Stimulated activated CD8-positive, alpha-beta memory T cell treated with anti-CD3 and anti-CD28 coated beads, Interleukin-7, amount 100 ng/mL, for 48 hours (primary cell): ENCODE measurements at regions not wholly inside any gene's neighbourhood (a gene's known extent, or its start where the extent isn't known, plus 50 kb on each side); places are given as distances from the start of the nearest gene placed in this dataset.
"Not testable (repeated sequence)": the region's sequence is repeated elsewhere in the genome, so short reads cannot be mapped to it uniquely, and the experiment has no call there.

ENCODE experiments used
- DNase-seq, 2 donors: peaks; one replicate each; pipeline ENCODE4 v3.0.0-alpha.2; 2020; ENCODE audit warnings: low read depth in 1 of 2; ENCODE audit errors: extremely low read depth in 1 of 2

DNA sequence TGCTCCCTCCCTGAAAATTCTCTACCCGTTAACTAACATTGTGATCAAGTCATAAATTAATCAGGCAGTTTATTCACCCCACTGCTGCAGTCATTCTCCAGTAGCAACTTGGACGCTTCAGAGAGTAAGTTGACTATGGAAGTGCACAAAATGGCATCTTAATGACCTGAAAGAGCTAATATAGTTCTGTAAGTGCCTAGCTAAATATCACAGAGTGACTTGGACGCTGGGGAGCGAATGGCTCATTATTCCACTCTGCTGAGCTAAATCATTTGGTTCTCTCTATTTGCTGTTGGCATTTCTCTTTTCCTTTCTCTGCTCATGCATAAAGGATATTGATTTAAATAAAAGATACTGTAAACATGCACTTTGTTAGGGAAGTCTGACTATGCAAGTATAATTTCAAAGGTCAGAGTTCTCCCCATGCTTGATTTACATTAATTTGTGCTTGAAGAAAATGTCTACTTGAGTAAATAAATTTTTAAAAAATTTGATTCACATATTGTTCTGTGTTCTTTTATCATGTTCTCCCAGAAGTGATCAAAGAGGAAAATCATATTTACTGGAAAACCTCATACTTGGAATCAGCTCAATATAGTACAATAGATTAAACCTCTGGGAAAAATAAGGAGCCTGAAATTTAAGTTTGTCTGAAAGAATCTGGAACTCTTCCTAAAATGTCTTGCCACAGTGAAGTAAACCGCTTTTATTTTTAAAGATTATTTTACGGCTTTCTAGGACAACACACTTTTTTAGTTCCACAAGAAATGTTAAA lies 169.5 kb upstream of the HAPLN1 start:
- no peak for DNase-seq

DNA sequence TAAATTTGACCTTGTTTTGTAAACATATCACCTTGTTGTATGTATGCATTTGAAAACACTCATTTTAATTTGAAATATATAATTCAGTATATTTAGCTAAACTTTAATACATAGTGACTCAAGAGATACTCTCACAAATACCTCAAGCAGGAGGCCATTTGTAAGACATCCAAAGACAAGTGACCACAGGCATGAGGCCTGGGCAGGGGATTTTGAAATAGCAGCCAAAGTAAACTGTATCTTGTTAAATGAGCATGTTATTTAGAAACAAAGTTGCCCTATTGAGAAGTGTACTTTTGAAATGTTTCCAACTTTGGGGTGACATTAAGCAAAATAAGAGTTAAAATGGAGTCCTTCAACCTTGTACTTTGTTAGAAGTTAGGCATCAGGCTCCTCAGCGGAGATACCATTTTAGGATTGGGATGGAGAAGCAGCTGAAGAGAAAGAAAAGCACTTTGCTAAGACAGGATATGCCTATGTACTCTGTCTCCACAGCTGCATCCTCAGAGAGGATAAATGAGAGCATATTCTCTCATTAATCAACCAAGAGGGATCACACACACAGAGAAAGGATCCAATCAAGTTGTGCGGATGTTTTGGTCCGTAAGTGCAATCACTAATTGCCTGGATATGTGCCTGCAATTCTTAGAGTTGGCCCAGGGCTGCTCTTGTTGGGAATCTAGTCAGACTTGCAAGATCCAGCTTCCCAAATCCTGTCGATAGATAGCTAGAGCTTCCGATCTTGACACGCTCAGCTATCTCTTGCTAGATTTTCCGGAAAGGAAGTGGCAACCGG lies 157.5 kb upstream of the HAPLN1 start:
- DNase-seq, result no peak

DNA sequence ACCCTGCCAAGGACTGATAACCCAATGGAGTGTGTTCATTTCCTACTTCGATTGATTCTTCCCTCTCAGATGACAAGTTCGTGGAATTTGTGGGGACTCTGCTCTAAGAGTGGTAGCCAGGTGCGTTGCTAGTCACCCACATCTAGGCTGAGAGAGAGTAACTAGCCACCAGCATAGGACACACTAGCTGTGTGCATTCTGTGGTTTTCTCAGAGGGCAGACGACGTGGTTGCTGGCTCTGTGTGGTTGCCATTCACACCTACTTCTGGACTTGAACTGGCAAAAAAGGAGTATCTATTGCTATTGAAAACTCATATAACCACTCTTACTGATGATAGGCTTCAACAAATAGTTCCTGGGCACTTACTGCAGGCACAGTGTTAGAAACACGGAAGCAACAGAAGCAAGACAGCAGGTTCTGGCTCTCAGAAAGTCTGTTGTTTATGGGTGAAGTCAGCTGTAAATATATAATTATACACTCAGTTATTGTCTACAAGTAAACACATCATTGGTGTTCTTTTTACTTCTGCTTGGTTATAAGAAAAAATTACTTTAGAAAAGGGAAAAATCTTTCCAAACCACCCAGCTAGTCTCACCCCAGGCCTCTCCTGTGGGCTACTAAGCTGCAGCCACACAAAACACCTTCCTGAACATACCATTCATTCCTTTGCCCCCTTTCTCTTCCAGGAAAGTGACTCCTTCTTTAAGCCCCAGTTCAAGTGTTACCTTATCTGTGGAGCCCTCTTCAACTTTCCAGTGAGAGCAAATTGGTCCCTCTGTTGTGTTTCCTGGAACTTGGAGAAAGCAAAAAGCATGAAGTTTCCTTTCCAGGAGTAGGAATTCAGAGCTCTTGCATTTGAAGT lies 151.1 kb upstream of the HAPLN1 start:
- no peak for DNase-seq

DNA sequence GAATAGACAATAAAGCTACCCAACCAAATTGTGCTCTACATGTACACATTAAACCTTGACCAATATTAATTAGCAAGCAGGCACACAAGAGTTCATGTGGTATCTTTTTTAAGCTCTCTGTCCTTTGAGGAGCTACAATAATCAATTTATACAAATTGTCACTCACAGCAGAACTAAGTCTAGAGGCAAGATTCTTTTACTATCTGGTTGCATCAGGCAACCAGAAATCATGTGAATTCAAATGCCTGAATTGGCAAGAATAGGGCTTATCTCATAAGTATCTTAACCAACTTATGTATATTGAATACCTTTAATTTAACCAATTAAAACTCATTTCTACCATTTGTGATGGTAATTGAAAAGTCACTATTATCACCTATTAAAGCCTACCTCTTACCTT lies 145.5 kb upstream of the HAPLN1 start:
- DNase-seq, result no peak

DNA sequence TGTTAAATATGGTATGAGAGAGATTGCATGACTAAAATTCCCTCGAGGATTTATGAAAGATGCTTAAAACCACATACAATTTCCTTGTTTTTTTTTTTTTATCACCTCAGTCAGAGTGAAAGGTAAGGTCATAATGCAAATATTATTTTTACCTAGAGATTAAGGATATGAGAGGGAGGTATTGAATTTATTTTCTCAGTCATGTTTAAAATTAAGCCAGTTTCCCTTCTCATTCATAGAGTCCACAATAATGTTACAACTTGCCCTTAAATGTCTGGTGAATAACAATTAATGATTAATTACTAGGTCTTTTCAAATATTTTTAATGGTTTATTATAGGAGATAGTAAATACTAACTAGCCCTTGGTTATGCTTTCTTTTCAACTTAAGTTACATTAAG lies 144.9 kb upstream of the HAPLN1 start:
- no peak for DNase-seq

DNA sequence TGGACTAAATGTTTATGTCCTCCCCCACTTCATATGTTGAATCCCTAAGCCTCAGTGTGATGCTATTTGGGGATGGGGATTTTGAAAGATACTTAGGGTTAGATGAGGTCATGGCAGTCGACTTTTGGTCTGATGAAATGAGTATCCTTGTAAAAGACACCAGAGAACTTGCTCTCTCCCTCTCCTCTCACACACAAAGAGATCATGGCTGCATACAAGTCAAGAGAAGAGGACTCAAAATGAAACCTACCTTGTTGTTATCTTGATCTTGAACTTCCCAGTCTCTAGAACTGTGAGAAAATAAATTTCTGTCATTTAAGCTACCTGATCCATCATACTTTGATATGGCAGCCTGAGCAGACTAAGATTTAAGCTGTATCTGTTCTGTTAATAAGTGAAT lies 144.0 kb upstream of the HAPLN1 start:
- no peak for DNase-seq

DNA sequence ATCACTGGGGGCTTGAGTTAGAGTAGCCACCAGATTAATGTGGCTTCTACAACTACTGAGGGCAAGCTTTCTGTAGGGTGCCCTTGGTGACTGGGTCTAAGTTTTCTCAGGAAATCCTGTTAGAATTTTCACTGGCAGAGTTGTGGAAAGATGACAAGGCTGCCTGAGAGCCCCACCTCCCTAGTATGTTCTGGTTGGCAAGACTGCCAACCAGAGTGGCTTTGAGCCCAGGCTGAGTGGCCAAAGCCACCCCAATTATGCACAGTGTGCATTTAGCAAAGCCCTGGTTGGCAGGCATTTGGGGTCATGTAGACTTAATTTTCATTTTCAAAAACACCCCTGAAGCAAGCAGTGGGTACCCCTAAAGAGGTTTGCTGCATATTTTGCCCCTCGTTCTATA lies 136.7 kb upstream of the HAPLN1 start:
- no peak for DNase-seq

DNA sequence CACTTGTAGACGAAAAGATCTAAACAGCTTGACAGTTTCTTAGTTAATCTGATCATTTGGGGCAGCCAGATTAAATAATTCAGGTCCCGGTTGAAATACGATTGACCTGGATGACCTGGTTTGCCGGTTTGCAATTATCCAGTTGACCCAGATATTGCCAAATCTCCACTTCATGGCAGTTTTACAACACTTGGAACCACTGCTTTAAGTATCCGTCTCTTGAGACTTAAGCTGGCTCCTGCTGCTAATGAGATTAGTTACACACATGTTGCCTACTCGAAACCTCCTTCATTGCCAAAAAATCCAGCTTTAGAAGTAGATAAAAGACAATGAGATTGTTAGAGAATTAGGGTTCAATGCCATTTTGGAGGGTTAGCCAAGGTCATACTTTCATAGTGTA lies 136.2 kb upstream of the HAPLN1 start:
- no peak for DNase-seq

DNA sequence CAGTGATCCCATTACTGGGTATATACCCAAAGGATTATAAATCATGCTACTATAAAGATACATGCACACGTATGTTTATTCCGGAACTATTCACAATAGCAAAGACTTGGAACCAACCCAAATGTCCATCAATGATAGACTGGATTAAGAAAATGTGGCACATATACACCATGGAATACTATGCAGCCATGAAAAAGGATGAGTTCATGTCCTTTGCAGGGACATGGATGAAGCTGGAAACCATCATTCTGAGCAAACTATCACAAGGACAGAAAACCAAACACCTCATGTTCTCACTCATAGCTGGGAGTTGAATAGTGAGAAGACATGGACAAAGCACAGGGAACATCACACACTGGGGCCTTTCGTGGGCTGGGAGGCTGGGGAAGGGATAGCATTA lies 129.8 kb upstream of the HAPLN1 start:
- DNase-seq, result not testable (repeated sequence)

DNA sequence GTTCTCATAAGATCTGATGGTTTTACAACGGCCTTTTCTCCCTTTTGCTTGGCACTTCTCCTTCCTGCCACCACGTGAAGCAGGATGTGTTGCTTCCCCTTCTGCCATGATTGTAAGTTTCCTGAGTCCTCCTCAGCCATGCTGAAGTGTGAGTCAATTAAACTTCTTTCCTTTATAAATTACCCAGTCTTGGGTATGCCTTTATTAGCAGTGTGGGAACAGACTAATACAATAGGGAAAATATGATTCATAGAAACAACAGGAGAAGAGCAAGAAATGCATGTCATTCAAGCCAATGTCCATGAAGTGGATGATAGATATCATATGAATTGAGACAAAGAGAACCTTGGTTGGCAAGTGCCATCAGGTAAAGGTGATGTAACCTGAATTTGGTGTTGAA lies 128.3 kb upstream of the HAPLN1 start:
- DNase-seq, result no peak

DNA sequence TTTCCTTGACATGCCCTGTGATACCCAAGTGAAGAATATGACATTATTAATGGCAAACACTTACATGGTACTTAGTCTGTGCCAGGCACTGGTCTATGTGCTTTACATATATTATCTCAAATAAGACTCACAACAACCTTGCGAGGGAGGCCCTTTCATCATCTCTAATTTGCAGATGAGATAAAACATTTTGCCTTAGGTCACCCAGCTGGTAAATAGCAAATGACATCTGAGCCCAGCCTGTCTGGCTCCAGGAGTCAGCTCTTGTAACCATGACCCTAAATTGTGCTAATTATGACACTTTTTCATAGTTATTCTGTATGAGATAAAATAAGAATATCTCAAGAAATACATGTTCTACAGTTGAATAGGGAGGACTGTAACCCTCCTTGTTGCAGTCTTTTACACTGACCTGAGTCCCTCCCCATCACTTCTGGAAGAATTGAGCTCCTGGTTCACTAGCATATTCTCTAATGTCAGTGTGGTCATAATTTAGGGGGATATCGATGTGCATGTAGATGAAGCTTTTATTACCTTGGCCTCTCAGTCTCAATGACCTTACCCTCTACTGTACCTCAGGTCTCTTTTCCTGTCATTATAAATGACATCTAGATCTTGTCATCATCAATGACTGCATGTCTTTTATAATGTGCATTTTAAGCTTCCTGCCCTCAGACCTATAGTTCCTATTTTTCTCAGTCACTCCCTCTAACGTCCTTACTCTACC lies 126.1 kb upstream of the HAPLN1 start:
- no peak for DNase-seq

DNA sequence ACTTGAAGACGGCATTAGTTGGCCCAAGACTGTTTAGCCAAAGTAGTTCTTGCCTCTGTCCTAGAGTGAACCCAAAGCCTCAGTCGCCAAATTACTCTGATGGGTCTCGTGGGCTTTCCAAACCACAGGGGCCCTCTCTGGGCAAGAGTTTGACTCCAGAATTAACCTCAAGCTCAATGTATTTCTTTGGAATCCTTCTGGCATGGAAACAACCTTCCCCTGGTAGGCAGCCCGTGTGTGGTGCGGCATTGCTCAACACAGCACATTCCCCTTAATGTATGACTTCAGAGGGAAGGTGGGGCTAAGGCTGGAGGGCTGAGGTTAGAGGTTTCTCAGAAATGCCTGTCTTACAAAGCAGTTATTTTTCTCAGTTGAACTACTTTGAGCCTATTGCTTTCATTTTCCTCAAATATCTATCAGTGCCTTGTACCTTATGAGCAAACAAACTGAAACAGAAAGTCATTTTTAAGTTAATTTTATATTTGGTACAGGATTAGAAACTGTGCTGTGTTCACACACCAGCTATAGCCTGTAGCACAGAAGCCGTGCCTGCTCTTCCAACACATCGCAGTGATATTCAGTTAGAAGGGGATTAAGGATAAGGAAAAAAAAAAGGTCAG lies 123.9 kb upstream of the HAPLN1 start:
- DNase-seq, result peak in 1 of 2 donors; percentile 1

DNA sequence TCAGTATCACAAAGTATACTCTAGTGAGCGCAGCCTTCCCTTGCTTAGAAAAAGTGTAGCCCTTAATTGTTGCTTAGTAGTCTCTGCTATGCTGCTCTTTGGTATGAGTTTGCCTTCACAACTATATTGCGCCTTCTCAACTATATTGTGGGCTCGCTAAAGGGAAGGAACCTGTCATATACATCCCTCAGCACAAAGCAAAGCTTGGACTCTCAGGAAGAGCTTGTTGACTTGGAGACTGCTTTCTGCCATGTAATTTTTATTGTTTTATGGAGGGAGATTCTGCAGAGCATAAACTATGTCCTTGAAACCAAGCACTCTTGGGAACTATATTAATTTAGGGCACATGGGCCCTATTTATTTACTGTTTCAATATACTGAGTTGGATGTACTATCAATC lies 119.1 kb upstream of the HAPLN1 start:
- DNase-seq, result no peak

DNA sequence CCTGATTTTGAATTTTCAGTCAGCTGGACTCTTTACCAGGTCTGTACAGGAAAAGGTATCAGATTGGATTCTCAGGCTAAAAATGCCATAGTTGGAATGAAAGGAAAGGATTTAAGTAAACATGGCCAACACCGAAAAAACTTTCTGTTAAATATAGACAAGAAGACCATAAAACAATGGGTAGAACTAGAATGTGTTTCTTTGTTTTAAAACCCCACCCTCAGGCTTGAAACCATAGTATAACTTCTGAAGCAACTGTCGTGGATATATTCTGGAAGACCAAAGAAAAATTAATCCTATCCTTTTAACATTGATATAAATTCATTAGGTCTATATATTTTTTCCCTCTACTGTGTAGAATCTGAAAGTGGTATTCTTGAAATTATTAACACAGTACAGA lies 118.6 kb upstream of the HAPLN1 start:
- no peak for DNase-seq

DNA sequence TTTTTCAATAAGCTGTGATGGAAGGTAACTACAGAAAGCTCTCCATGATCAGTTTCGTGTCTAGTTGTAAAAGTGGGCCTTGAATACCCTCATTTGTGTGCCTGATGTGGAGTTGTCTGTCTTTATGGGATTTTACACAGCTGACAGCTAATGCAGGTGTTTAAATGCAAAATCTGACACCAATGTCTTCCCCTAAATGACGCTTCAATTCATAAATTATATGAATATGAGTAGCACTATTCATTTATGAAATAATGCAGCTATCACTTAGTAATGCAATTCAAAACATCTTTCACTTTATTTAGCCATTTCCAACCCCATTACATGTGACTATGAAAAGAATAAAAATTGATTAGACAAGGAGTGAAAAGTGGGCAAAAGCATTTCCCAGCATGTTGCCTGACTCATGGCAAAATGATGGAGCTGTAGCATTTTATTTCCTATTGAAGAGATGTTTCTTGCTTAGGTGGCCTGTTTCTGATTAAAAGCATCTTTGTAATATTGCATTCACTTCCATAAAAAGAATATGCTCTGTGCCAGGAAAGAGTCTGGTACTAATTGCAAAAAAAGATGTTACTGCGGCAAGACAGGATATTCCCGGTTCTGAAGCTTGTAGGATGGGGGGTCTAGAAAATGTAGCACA lies 116.7 kb upstream of the HAPLN1 start:
- no peak for DNase-seq

DNA sequence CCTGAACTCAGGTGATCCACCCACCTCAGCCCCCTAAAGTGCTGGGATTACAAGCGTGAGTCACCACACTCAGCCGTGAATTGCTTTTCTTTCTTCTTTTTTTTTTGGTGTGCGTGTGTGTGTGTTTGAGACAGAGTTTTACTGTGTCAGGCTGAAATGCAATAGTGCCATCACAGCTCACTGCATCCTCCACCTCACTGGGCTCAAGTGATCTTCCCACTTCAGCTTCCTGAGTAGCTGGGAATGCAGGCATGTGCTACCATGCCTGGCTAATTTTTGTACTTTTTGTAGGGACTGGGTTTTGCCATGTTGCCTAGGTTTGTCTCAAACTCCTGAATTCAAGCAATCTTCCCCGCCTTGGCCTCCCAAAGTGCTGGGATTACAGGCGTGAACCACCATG lies 113.7 kb upstream of the HAPLN1 start:
- DNase-seq, result no peak

DNA sequence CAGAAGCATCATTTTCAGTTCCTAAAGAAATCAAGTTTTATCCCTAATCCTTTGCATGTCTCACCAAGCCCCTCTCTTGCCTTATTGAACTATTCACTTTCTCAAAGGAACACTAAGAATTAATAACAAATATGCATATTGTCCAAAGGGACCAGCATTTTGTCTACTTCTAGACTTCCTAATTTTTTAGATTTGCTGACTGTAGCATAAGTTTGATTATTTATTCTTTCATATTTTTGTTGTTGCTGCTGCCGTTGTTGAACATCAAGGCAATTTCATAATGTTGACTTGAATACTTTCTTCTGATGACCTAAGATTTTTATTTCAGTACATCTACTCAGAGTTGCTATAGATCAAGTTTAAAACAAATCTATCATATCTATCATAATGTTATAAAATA lies 111.2 kb upstream of the HAPLN1 start:
- no peak for DNase-seq

DNA sequence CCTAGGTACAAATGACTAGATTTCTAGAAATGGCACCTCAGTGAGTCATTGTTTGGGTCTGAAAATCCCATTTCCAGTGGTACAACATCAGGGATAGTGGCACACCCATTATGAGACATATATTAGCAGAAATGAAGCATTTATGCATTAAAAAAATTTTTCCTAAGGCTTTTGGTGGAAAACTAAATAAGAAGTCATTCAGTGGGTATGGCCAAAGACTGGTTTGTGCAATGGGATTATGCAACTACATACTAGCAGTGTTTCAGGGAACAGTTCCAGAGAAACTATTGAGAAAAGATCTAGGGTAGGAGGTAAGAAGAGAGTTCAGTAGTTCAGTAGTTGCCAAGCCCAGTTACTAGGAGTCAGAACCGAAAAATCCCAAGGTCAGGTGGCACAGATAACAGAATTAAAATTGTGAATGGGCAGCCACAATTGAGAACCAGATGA lies 106.5 kb upstream of the HAPLN1 start:
- no peak for DNase-seq

DNA sequence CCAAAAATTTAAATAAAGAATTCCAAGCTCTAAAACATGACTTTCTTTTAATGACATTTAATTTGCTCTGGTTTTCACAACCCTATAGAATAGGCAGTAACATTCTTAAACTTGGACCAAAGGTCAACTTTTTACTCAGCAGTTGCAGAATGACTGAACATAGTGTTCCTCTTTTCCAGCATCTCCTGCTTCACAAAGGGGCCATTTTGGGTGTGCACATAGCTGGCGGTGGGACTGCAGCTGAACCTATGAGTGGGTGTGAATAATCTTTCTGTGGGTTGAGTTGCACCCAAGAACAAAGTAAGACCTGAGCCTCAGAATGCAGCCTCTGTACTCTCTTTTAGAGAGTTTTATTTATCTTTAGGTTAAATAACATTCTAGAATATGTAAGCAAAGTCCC lies 96.9 kb upstream of the HAPLN1 start:
- DNase-seq, result no peak

DNA sequence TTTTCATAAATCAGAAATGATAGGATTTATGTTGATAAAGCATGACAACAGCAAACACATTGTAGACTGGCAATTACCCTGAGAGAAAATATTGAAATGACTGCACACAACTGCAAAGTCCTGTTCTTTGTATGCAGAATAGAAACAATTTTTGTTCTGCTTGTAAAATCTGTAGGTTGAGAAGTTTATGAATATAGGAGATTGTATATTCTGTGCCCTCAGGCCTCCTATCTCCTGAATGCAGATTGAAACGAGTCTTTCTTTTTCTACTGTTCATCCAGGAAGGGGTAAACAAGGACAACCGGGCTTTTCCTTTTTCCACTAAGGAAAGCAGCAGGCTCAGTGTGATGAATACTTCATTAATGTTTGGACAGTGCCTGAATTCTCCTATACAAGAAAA lies 95.0 kb upstream of the HAPLN1 start:
- DNase-seq, result no peak
